Caco-2 (cell line): ENCODE measurements at regions not wholly inside any gene's neighbourhood (a gene's known extent, or its start where the extent isn't known, plus 50 kb on each side); places are given as distances from the start of the nearest gene placed in this dataset.

Experiments
- BruUV-seq: library from RNA; stranded (reverse); fragments of 400-500 nt; replicated peaks from 2 replicates; lab custom pipeline; 2021; lab: Mats Ljungman, UMichigan
- CTCF ChIA-PET: fragments of 300-600 bp; sonication (Branson Sonifier 250); formaldehyde crosslinking; loops from one replicate; lab custom pipeline; 2022; ENCODE audit warnings: antibody characterized with exemption; lab: Charles Lee
- POLR2A ChIA-PET: fragments of 300-600 bp; sonication (Branson Sonifier 250); formaldehyde crosslinking; loops from one replicate; lab custom pipeline; 2022; ENCODE audit warnings: antibody characterized with exemption; lab: Charles Lee
- DNase-seq, 2 experiments: peaks; one replicate each; pipeline versions ENCODE4 v3.0.0 to v3.0.0-alpha.2; 2020 to 2022
- H3K27me3 ChIP-seq: replicated peaks from 2 replicates; pipeline ENCODE4 v1.6.0; 2011; ENCODE audit warnings: low read length; ENCODE audit not compliant: control insufficient read depth, insufficient read depth
- H3K36me3 ChIP-seq: 2 replicates; pipeline ENCODE4 v1.5.1; 2011; ENCODE audit warnings: low read length; ENCODE audit not compliant: control insufficient read depth, insufficient read depth
- H3K4me1 ChIP-seq: fragments of 250-450 bp; sonication (Bioruptor Pico); 2 replicates; pipeline ENCODE4 v1.5.1; 2020; ENCODE audit warnings: mild to moderate bottlenecking
- H3K4me3 ChIP-seq: 2 replicates; pipeline ENCODE4 v1.5.1; 2011; ENCODE audit warnings: low read depth, mild to moderate bottlenecking, control low read depth, low read length
- H3K9me3 ChIP-seq: fragments of 250-450 bp; sonication (Bioruptor Pico); 2 replicates; pipeline ENCODE4 v1.5.1; 2020; ENCODE audit warnings: mild to moderate bottlenecking, moderate library complexity
- H3K27ac Mint-ChIP-seq: one replicate; pipeline ENCODE4 v1.8.0; 2022; ENCODE audit warnings: mixed read lengths; ENCODE audit not compliant: unreplicated experiment
- H3K27me3 Mint-ChIP-seq: one replicate; pipeline ENCODE4 v1.8.0; 2022; ENCODE audit warnings: mixed read lengths; ENCODE audit not compliant: insufficient read depth, unreplicated experiment
- H3K36me3 Mint-ChIP-seq: one replicate; pipeline ENCODE4 v1.8.0; 2022; ENCODE audit warnings: mild to moderate bottlenecking, mixed read lengths; ENCODE audit not compliant: insufficient read depth, unreplicated experiment
- H3K4me1 Mint-ChIP-seq: one replicate; pipeline ENCODE4 v1.8.0; 2022; ENCODE audit warnings: low read depth, mixed read lengths; ENCODE audit not compliant: unreplicated experiment
- H3K4me3 Mint-ChIP-seq: one replicate; pipeline ENCODE4 v1.8.0; 2022; ENCODE audit warnings: mild to moderate bottlenecking, moderate library complexity, mixed read lengths; ENCODE audit not compliant: unreplicated experiment
- H3K9me3 Mint-ChIP-seq: one replicate; pipeline ENCODE4 v1.8.0; 2022; ENCODE audit warnings: mixed read lengths; ENCODE audit not compliant: unreplicated experiment
- CTCF ChIP-seq, 2 experiments: fragments of 200-600 bp in 1 of 2; IDR thresholded peaks; 1 replicate in 1 of 2; 2 replicates in 1 of 2; pipeline versions ENCODE4 v1.5.1 to v1.8.0; 2011 to 2022; ENCODE audit warnings: antibody characterized with exemption in 1 of 2, control low read depth in 1 of 2, inconsistent platforms in 1 of 2, low read depth in 1 of 2, low read length in 1 of 2, mild to moderate bottlenecking in 1 of 2, moderate library complexity in 1 of 2; ENCODE audit not compliant: insufficient read depth in 1 of 2, severe bottlenecking in 1 of 2, unreplicated experiment in 1 of 2
- intact Hi-C: fragments of 100-400 bp; cut with micrococcal nuclease; formaldehyde crosslinking; loops from one replicate; pipeline ENCODE4 v1.10.0; 2022; ENCODE audit not compliant: unreplicated experiment

DNA sequence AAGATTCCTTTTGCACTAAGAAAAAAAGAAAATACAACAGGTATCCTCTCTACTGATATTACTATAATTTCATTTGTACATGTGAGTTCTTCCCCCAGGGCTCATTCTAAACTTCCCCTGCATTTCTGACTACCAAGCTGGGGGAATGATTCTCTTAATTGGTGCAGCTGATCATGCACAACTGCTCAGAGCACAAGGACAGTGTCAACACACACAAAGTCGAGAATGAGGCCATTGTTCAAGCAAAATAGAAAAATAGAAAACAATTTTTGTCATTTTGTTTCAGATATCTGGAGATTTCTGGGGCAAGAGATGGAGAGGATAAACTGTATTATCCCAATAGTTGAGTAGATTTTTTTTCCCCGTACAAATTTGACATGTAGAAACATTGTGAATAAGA, 236.3 kb downstream of the HAO1 start:
- H3K27me3 Mint-ChIP-seq: peaks cover 12% of the 10 kb centered on the region

GRCh38 chr20:7708112-7708511, 232.1 kb downstream of the HAO1 start:
- intact Hi-C loops: no loop called here
- BruUV-seq: no TSS peak
- Histone ChIP-seq H3K27me3 (no peaks in the 10 kb centered on the region), H3K4me1 (no peaks in the 10 kb centered on the region), H3K4me3 (no peak overlapping the region), H3K9me3 (no peaks in the 10 kb centered on the region), H3K36me3 (no peaks in the 10 kb centered on the region)
- Mint-ChIP-seq H3K27ac (no peak overlapping the region), H3K36me3 (no peaks in the 10 kb centered on the region), H3K27me3 (peaks cover 8% of the 10 kb centered on the region), H3K9me3 (no peaks in the 10 kb centered on the region), H3K4me1 (no peaks in the 10 kb centered on the region), H3K4me3 (no peak overlapping the region)
- no peak for DNase-seq
- ChIA-PET POLR2A (no interaction called here), CTCF (no interaction called here)
- no peak for TF ChIP-seq CTCF (IDR thresholded peaks at IDR 0.05; ENCODE audit: insufficient read depth in 1 of 2, low read depth in 1 of 2, low read length in 1 of 2, severe bottlenecking in 1 of 2, unreplicated experiment in 1 of 2)

More for the DNA sequence above, 236.3 kb downstream of the HAO1 start:
- intact Hi-C loops: no loop called here
- no peak overlapping the region for H3K4me3 Mint-ChIP-seq
- CTCF ChIA-PET: no interaction called here
- H3K9me3 Mint-ChIP-seq: no peaks in the 10 kb centered on the region
- DNase-seq: no peak
- TF ChIP-seq CTCF (IDR thresholded peaks at IDR 0.05; ENCODE audit: insufficient read depth in 1 of 2, low read depth in 1 of 2, low read length in 1 of 2, severe bottlenecking in 1 of 2, unreplicated experiment in 1 of 2): no peak
- POLR2A ChIA-PET: no interaction called here
- no TSS peak for BruUV-seq
- no peaks in the 10 kb centered on the region for H3K9me3 ChIP-seq
- H3K36me3 ChIP-seq: no peaks in the 10 kb centered on the region
- H3K4me1 ChIP-seq: no peaks in the 10 kb centered on the region
- H3K27ac Mint-ChIP-seq: no peak overlapping the region
- H3K27me3 ChIP-seq: no peaks in the 10 kb centered on the region
- H3K4me3 ChIP-seq: no peak overlapping the region
- H3K36me3 Mint-ChIP-seq: no peaks in the 10 kb centered on the region
- H3K4me1 Mint-ChIP-seq: no peaks in the 10 kb centered on the region

DNA sequence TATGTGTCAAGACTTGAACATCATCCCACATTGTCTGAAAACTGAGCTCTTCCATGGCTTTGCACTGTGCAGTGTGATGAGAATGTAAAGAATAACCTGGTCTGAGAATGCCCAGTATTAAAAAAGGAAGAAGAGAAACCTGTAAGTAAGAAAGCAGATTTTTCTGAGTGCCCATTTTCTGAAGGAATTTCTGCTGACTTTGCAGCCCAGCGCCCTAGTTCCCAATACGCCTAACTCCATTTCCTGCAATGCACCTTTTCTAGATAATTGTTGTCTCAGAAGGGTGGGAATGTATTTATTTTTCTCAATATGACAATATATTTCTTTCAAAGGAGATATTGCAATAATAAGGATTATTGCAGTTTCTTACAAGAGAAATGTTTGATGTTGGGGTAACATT, 231.5 kb downstream of the HAO1 start:
- intact Hi-C loops: no loop called here
- CTCF ChIA-PET: no interaction called here
- H3K4me1 ChIP-seq: no peaks in the 10 kb centered on the region
- no peaks in the 10 kb centered on the region for H3K9me3 ChIP-seq
- Mint-ChIP-seq H3K9me3 (no peaks in the 10 kb centered on the region), H3K4me1 (no peaks in the 10 kb centered on the region), H3K4me3 (no peak overlapping the region), H3K36me3 (no peaks in the 10 kb centered on the region), H3K27me3 (peaks cover 8% of the 10 kb centered on the region), H3K27ac (no peak overlapping the region)
- BruUV-seq: no TSS peak
- DNase-seq: no peak
- H3K4me3 ChIP-seq: no peak overlapping the region
- POLR2A ChIA-PET: no interaction called here
- TF ChIP-seq CTCF (IDR thresholded peaks at IDR 0.05; ENCODE audit: insufficient read depth in 1 of 2, low read depth in 1 of 2, low read length in 1 of 2, severe bottlenecking in 1 of 2, unreplicated experiment in 1 of 2): no peak
- no peaks in the 10 kb centered on the region for H3K27me3 ChIP-seq
- no peaks in the 10 kb centered on the region for H3K36me3 ChIP-seq
